ENCODE measurements at regions not wholly inside any gene's neighbourhood (a gene's known extent, or its start where the extent isn't known, plus 50 kb on each side); places are given as distances from the start of the nearest gene placed in this dataset.

DNA sequence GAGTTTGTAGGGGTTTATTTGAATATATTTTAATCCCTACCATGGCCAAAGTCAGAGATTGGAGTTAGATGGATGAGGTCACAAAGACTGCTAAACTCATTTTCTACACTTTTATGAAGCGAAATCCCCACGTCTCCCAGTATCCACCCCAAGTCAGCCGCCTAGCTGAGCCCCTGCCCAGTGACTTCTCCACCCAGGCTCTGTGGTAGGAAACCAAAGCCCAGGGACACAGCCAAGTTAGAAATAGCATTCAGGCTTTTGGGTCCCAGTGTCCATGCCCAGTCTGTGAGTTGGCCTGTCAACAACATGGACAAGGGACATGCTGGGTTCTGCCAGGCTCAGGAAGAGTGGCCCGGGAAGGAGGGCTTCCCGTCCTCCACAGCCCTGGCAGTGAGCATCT, 474.0 kb downstream of the FOXO1 start:
- in situ Hi-C loops (cut with MboI) (no loop called here), intact Hi-C loops (cut with micrococcal nuclease) (no loop called here)
- Histone ChIP-seq H3K27ac (ENCODE audit: extremely low read depth, low read depth, low read length) (no peak overlapping the region), H3K4me2 (ENCODE audit: insufficient read depth, low read length) (no peak overlapping the region), H3K9me3 (replicated peaks; ENCODE audit: control insufficient read depth, insufficient read depth, low read depth, low read length) (no peaks in the 10 kb centered on the region), H3K4me3 (no peak overlapping the region), H3K9ac (ENCODE audit: insufficient read depth in 1 of 2, low read depth in 2 of 2, low read length in 2 of 2) (no peak overlapping the region), H3K4me1 (replicated peaks in 1 of 2; ENCODE audit: control insufficient read depth in 2 of 2, insufficient read depth in 2 of 2, low read length in 2 of 2) (no peaks in the 10 kb centered on the region), H3K9me1 (ENCODE audit: control insufficient read depth, insufficient read depth, low read length) (no peaks in the 10 kb centered on the region), H4K20me1 (replicated peaks; ENCODE audit: control insufficient read depth, insufficient read depth, low read length) (no peaks in the 10 kb centered on the region), H3K79me2 (ENCODE audit: control insufficient read depth, insufficient read depth, low read length) (no peaks in the 10 kb centered on the region), H2AFZ (ENCODE audit: low read depth, low read length) (no peak overlapping the region), H3K36me3 (ENCODE audit: control insufficient read depth, insufficient read depth, low read length) (no peaks in the 10 kb centered on the region), H3K27me3 (ENCODE audit: control insufficient read depth in 2 of 2, insufficient read depth in 2 of 2, low read length in 2 of 2) (peaks cover 5 to 28% of the 10 kb centered on the region in 2 experiments; a peak in 3 of 5 replicates)
- no TSS peak for BruUV-seq (replicated peaks)
- POLR2A ChIA-PET, result no interaction called here
- TF ChIP-seq WHSC1 (IDR thresholded peaks at IDR 0.05; ENCODE audit: low read length) (no peak), SRF (CRISPR knock-in tag; IDR thresholded peaks at IDR 0.05) (no peak), ZNF140 (CRISPR knock-in tag; IDR thresholded peaks at IDR 0.05) (no peak), ZNF146 (CRISPR knock-in tag; IDR thresholded peaks at IDR 0.05; ENCODE audit: unreplicated experiment) (no peak), ZKSCAN3 (CRISPR knock-in tag; IDR thresholded peaks at IDR 0.05) (no peak), MTA3 (IDR thresholded peaks at IDR 0.05; ENCODE audit: borderline replicate concordance) (no peak)
- TF ChIP-seq, protein P1, sequence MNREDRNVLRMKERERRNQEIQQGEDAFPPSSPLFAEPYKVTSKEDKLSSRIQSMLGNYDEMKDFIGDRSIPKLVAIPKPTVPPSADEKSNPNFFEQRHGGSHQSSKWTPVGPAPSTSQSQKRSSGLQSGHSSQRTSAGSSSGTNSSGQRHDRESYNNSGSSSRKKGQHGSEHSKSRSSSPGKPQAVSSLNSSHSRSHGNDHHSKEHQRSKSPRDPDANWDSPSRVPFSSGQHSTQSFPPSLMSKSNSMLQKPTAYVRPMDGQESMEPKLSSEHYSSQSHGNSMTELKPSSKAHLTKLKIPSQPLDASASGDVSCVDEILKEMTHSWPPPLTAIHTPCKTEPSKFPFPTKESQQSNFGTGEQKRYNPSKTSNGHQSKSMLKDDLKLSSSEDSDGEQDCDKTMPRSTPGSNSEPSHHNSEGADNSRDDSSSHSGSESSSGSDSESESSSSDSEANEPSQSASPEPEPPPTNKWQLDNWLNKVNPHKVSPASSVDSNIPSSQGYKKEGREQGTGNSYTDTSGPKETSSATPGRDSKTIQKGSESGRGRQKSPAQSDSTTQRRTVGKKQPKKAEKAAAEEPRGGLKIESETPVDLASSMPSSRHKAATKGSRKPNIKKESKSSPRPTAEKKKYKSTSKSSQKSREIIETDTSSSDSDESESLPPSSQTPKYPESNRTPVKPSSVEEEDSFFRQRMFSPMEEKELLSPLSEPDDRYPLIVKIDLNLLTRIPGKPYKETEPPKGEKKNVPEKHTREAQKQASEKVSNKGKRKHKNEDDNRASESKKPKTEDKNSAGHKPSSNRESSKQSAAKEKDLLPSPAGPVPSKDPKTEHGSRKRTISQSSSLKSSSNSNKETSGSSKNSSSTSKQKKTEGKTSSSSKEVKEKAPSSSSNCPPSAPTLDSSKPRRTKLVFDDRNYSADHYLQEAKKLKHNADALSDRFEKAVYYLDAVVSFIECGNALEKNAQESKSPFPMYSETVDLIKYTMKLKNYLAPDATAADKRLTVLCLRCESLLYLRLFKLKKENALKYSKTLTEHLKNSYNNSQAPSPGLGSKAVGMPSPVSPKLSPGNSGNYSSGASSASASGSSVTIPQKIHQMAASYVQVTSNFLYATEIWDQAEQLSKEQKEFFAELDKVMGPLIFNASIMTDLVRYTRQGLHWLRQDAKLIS (CRISPR knock-in tag; IDR thresholded peaks at IDR 0.05), result no peak
- TF ChIP-seq, protein P2, sequence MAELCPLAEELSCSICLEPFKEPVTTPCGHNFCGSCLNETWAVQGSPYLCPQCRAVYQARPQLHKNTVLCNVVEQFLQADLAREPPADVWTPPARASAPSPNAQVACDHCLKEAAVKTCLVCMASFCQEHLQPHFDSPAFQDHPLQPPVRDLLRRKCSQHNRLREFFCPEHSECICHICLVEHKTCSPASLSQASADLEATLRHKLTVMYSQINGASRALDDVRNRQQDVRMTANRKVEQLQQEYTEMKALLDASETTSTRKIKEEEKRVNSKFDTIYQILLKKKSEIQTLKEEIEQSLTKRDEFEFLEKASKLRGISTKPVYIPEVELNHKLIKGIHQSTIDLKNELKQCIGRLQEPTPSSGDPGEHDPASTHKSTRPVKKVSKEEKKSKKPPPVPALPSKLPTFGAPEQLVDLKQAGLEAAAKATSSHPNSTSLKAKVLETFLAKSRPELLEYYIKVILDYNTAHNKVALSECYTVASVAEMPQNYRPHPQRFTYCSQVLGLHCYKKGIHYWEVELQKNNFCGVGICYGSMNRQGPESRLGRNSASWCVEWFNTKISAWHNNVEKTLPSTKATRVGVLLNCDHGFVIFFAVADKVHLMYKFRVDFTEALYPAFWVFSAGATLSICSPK (IDR thresholded peaks at IDR 0.05; ENCODE audit: borderline replicate concordance), result no peak
- TF ChIP-seq, protein P3, sequence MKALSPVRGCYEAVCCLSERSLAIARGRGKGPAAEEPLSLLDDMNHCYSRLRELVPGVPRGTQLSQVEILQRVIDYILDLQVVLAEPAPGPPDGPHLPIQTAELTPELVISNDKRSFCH (CRISPR knock-in tag; IDR thresholded peaks at IDR 0.05), result no peak
- TF ChIP-seq, protein P3 (tag; IDR thresholded peaks at IDR 0.05), result no peak
- FAIRE-seq (no peak), DNase-seq (ENCODE audit: extremely low read depth in 1 of 4, low spot score in 3 of 4) (no peak), ATAC-seq (no peak)
- CTCF ChIA-PET (ENCODE audit: low intra/inter-chr PET ratio), result no interaction called here
- WGBS (ENCODE audit: insufficient coverage, low coverage, missing lambda C conversion rate), result 0% methylated on average over 5 of the region's 5 CpGs
